ENCODE measurements at regions not wholly inside any gene's neighbourhood (a gene's known extent, or its start where the extent isn't known, plus 50 kb on each side); places are given as distances from the start of the nearest gene placed in this dataset.
"Not testable (repeated sequence)": the region's sequence is repeated elsewhere in the genome, so short reads cannot be mapped to it uniquely, and the experiment has no call there.

DNA sequence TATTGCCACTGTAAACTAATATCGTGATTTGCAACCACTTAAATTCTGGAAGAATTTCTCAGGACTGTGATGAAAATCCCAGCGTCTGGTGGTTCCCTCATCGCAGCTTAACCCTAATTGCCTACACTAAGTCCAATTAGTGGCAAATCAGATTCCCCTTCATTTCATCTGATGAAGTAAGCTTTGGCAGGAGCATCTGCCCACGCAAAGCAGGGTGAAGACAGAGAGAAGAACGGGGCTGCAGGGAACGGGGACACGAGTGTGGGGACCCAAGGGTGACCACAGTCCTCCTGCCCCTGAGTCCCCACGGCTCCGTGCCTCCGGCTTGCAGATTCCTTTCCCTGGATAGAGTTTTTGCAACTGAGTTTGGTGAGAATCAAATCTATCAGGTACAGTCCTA is 159.5 kb downstream of the LY86 start:
- no peak for DNase-seq (ENCODE audit: low spot score)

DNA sequence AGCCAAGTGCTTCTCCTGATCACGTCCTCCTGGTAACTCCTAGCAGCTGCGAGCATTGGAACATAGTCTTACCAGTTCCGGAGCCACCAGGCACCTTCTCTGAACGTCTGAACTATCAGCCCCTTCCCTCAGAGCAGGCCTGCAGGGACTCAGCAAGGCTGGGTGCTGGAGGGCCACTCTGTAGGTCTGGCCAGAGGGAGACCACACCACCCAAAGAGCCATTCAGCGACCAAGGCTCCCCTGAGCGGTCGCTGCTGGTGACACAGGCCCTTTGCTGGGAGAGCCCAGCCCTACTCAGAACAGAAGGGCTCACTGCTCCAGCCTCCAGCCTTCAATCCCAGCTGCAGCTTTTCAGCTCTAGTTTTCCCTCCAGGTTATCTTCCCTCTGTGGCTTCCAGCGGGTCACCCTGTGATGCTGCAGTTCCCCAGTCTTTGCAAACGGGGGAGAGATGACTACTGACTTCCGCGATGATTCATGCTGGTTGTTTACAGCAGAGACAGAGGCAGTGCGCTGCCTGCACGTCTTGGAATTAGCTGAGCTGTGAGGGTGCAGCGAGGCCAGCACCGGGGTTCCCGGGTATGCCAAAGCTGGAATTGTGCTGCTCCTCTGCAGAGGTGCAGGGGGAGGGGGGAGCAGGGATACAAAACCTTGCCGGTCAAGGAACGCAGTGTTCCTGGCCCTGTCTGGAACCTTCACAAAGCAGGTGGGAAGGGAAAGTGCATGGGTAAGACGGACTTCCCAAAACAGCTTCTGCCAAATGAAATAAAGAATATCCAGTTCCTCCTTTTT is 161.4 kb downstream of the LY86 start:
- DNase-seq (ENCODE audit: low spot score): peak; percentile 42

DNA sequence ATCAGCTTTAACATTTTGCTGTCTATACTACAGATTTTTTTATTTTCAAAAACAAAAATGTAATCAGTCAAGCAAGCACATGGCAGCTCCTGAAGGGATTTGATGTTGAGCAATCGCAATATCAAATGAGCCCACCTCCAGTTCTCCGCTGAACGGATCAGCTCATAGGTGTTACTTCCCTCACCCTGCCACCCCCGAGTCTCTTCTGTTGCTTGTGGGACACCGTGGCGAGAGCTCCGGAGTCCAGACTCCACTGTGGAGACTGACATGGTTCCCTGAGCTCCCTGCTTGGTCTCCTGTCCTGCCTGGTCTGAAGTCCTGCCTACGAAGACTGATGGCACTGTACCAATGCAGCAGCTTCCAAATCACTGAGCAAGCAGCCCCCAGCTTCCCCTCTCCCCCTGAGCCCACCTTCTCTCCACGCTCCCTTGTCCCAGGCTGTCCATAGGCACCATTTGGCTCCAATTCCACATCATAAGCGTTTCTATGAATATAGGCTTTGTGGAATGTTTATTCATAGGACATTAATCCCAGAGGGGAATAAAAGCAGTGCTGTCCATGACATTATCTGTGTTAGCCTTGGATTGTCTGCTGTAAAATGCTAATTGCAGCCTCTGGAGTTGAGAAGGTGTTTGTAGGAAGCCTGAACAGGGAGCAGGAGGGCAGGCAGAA is 162.2 kb downstream of the LY86 start:
- DNase-seq (ENCODE audit: low spot score): no peak

DNA sequence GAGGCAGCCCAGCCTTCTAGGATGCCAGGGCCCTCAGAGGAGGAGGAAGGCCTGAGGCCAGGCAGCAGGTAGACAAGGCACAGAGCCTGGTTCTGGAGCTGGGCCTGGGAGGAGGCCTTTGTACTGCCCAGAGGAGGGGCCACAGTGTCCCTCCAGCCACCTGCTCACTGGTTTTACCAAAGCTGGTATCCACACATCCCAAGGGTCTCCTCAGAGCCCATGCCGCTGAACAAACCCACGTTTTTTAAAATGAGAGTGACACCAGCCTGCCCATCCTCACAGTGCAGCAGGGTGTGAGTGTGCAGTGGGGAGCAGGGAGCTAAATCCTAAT is 162.7 kb downstream of the LY86 start:
- DNase-seq (ENCODE audit: low spot score): no peak

DNA sequence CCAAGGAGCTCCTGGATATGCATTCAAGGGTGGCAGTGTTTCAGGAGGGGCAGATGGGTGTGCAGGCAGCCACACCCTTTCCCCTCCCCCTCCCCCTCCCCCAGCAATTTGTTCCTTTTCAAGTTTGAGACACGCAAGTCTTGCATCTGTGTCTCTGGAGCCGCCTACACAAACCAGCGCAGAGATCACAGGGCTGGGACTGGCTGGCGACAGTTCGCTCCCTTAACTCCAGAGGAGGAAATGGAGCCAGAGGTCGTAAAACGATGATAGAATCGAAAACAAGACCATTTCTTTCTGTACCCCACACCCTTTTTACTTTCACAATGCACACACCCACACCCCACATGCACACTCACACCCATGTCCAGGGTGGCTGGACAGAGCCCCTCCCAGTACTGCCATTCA is 163.1 kb downstream of the LY86 start:
- DNase-seq (ENCODE audit: low spot score): no peak

DNA sequence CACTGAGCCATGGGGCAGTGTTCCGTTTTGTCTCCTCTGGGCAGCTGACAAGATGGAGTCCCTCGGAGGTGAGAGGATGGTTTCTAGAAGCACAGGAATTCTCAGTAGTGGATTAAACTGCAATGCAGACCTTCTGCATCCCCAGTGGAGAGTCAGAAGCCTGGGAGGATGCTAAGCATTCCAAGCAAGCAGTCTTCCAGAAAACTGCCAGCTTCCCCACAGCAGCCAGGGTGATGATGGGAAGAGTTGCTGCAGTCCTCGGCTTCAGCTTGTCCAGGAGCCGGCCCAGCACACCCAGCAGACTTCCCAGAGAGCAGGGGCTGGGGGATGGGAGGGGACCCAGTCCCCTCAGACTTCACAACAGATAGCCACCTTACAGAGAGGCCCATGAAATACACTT is 163.6 kb downstream of the LY86 start:
- no peak for DNase-seq (ENCODE audit: low spot score)

DNA sequence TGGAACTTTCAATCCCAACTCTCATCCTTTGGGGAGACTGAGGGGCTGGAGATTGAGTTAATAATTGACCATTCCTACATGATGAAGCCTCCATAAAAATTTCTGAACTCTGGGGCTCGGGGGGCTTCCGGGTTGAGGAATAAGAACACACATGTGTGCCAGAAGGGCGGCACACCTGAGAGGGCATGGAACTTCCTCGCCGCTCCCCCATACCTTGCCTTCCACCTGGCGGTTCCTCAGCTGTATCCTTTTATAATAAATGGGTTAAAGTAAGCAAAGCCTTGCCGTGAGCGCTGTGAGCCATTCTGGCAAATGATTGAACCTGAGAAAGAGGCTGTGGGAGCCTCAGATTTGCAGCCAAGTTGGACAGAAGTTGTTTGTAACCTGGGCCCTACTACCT is 164.8 kb downstream of the LY86 start:
- DNase-seq (ENCODE audit: low spot score): no peak

DNA sequence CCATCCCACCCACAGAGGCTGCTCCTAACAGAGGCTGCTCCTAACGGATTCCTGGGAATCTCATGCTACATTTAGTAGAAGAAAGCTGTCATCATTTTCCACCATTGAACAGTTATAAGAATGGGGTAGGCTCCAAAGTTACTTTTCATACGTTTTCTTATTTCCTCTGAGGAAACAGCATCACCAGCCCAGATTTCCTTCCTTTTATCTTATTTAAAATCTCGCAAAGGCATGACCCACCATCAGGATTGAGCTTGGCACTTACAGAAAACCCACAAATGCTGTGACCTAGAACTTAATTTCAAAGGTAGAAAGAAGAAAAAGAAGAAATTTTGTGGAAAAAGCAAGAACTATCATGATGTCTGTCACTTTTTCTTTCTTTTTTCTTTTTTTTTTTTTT is 168.0 kb downstream of the LY86 start:
- DNase-seq (ENCODE audit: low spot score): no peak

DNA sequence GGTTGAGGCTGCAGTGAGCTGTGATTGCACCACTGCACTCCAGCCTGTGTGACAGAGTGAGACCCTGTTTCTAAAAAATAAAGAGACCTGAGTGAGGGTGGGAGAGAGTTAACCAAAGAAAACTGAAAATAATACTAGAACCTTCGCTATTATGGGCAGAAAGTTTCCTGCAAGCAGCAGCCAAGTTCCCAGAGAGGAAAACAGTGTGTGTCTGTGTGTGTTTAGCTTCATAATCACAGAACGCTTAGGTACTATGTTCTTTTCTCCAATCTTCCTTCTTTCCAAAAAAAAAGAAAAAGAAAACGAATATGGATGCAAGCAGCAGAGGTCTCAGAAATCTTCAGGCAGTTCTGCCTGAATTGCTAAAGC is 170.0 kb downstream of the LY86 start:
- DNase-seq (ENCODE audit: low spot score): no peak

DNA sequence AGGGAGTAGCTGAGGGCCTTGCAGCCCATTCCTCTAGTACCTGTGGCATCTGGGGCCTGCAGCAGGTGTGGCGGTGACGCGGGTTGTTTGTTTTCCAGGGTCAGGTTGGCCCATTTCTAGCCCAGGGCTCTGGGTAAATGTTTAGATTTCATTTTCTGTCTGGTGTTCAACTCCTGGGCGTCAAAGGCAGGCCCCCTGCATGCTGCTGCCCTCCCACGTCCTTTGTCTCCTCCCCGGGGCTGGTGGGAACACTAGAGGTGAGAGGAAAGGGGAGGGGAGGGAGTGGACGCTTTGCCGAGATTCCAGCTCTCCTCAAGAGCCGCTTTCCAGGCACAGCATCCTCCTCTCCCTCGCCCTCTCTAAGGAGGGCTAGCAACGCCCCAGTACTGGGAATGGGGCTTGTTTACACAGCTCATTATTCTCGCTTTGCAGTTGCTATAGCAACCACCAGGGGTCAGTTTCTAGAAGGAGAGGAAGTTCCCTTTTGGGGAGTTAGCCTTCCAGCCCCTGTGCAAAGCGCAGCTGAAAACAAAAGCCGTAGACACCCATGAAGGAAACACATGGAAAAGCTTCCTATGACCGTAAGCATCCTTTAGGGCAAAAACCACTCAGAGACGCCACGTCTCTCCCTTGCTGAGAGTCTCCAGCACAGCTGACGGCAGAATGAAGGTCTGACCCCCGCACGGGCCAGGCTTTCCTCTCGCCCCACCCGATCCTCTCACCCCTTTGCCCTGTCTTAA is 170.6 kb downstream of the LY86 start:
- peak; percentile 57 for DNase-seq (ENCODE audit: low spot score)

DNA sequence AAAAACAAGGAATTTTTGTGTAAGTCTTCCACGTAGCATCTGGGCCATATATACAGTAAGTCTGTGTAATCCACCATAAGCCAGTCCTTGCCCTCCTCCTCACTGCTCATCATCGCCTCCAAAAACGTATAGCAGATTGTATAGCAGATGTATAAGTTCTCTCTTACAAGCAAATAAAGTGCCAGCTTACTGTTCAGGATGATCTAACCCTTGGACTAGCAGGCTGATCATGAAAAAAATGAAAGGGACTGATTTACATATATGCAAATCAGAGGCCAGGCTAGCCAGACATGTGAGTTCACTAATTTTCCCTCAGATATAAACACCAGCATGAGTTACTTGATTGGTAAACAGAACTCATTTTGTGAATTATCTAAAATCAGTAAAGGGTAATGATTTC is 171.5 kb downstream of the LY86 start:
- DNase-seq (ENCODE audit: low spot score): no peak

DNA sequence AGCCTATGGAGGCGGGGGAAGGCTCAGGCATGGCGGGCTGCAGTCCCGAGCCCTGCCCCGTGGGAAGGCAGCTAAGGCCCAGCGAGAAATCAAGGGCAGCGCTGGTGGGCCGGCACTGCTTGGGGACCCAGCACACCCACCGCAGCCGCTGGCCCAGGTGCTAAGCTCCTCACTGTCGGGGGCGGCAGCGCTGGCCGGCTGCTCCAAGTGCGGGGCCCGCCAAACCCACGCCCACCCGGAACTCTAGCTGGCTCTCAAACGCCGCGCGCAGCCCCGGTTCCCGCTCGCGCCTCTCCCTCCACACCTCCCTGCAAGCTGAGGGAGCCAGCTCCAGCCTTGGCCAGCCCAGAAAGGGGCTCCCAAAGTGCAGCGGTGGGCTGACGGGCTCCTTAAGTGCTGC is 174.0 kb downstream of the LY86 start:
- not testable (repeated sequence) for DNase-seq (ENCODE audit: low spot score)

DNA sequence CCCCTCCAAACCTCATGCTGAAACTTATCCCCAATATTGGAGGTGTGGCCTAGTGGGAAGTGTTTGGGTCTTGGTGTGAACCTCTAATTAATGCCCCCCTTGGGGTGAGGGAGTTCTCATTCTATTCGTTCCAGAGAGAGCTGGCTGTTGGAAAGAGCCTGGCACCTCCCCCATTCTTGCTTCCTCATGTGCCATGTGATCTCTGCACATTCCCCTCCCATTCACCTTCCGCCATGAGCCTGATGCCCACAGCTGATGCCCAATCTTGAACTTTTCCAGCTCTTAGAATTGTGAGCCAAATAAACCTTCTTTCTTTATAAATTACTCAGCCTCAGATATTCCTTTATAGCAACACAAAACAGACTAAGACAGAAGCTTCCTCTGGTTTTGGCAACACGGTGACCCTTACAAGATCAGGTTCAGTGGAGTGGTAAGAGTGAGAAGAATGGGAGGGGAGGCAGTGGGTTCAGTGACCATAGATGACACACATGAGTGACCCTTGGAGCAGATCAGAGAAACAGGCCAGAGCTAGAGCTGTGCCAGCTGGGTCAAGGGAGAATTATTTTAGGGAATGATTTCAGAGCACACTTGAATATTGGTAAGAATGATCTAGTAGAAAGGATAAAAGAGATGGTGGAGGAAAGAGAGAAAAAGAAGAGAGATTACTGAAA is 176.4 kb downstream of the LY86 start:
- DNase-seq (ENCODE audit: low spot score): no peak

DNA sequence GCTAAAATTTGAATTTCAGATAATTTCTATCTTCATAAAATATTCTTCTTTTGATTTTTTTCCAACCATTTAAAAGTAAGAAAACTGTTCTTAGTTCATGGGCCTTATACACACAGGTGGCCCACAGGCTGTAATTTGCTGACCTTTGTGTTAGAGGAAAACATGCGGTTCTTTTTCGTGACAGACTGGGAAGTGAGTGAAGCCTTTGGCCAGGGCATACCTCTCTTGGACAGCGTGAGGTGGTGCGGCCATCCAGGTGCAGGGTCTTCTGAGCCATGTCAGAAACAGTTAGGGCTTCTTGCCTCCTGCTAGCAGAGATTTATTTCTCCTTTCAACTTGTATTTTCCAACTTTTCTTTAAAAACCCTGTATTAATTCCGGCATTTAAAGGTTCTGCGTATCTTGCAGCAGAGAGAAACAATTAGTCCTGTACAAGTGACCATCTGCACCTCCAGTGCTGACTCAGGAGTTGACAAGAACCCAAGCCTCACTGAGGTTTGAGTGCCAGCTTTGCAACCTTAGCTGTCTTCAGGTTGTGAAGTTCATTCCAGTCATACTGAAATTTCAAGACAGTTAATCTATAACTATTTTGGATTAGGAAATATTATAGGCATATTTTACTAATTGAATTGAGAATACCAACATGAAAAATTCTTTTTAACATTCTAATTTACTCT is 177.8 kb downstream of the LY86 start:
- no peak for DNase-seq (ENCODE audit: low spot score)

DNA sequence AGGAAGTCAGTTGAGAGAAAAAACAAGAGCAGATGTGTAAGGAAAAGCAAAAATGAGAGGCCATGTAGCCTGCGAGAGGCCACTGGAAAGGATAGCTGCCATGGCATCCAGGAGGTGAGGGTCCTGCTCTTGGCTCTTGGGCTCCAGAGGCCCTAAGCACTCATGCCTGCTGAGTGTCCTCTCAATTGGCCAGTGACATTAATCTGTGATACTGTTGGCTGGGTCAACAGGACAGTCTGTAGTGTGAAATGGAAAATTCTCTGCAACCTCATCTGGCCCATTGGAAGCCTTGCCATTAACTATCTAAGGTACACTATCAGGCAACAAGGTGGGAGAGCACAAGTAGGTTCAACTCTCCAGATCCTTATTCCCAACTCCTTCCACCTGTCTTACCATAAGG is 180.9 kb downstream of the LY86 start:
- no peak for DNase-seq (ENCODE audit: low spot score)

DNA sequence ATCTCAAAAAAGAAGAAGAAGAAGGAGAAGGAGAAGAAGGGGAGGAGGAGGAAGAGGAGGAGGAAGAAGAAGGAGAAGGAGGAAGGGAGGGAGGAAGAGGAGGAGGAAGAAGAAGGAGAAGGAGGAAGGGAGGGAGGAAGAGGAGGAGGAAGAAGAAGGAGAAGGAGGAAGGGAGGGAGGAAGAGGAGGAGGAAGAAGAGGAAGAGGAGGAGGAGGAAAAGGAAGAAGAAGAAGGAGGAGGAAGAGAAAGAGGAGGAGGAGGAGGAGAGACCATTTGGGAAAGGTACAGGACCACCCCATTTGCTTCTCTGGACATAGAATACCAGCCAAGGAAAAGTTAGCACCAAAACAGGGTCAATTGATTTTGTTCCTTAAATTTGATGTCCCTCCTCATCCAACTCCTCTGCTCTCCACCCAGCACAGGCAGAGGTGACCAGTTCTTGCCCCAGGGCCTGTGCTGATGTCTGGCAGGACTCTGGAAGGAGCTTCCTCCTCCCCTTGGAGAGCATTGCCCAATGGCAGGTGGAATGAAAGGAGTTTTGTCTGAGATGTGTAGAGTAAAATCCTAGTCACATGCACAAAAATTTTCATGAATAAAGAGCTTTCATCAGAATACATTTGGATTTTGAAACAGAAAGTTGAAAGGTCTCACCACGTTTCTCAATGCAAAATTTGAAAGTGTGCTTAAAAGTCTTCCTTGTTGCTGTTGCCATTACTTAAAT is 182.9 kb downstream of the LY86 start:
- DNase-seq (ENCODE audit: low spot score): no peak

DNA sequence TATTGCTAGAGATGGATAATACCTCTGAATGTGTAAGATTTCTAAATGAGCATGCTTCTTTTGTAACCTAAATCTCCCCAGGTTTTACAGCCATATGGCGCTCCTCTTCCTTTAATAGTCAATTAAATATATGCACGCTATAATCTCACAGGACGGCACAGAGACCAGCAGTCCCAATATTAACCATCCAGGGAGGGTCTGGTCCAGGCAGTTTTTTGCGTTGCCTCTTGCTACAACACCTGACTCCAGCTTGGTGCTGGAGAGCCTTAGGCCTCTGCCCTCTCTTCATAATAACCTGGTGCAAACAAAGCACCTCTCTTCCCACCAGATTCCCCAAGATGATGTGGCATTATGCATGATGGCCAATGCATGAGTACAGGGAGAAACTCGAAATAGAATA is 183.4 kb downstream of the LY86 start:
- DNase-seq (ENCODE audit: low spot score): no peak

DNA sequence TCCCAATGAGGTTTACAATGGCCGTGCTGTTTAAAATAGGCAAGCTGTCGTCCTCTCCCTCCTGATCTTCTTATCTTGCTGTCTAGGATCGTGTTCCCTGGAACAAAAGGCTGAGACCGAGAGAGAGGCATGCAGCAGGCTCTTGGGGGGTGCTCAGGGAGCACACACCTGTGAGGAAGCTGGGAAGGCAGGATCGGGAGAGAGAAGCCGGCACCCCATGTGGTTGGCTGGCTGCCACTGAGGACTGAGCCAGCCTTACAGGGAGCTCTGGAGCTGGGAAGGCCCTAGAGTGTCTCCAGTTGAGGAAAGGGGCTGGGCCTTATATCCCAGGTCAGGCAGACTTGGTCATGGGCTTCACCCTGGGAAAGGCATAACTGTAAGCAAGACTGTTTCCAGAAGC is 184.2 kb downstream of the LY86 start:
- no peak for DNase-seq (ENCODE audit: low spot score)

DNA sequence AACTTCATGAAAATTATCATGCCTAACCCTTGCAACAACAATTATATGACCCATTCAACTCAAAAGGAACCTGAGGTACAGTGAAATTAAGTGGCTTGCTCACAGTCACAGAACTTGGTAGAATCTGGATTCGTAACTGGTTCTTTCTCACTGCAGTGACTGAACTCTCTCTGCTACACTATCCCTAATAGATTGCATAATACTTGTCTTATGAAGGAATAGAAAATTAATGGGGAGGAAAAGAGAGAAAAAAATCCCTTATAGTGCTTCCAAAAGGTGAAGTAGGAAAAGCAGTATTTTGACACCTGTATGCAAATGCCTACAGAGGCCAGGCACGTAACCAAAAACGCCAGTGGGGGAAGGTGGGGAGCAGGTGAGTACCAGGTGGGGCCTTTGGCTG is 186.6 kb downstream of the LY86 start:
- no peak for DNase-seq (ENCODE audit: low spot score)

DNA sequence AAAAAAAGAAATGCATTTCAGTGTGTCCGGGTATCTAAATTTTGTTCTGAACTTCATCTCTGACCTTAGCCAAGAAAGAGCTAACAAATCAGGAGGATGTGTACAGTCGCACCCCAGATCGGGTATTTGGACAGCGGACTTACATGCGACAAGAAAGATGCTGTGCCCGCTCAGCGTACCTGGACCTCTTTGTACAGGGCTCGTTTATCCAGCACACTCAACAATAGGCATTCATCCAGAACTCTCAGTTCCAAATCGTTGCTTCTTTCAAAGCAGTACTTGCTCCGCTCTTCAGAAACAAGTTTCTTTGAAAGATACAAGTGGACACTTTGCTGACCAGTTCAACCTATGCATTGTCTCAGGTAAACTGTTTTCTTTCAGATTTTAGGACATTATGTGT is 191.7 kb downstream of the LY86 start:
- DNase-seq (ENCODE audit: low spot score): no peak

DNA sequence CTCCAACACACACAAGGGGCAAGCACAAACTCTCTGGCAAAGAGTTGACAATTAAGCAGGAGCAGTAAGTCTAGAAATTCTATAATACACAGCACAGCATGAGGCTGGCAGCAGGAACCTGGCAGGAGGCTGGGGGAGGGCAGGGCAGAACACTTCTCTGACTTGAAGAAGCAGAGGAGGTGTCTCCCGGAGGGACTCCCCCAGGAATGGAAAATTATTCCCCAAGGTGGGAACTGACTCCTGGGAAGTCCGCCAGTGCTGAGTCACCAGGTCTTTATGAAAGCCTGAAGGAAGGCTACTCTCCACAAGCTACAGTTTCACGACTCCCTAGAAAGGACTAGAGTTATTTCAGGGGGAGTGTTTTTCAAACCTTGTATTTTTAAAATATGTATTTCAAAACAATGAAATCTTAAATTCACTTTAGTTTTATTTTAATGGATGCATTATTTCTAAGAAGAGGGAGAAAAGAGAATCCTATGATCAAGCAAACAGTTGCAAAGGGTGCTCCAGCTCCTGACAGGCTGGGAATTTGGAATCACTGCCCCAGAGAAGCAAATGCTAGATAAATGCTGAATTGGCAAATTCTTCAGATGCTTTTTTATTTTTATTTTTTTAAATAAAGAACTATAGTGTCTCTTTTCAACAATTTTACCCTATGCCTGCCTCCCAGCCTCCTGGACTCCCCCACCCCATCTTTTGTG is 192.8 kb downstream of the LY86 start:
- DNase-seq (ENCODE audit: low spot score): no peak
